Bronchial epithelial cell (primary cell): ENCODE measurements at regions not wholly inside any gene's neighbourhood (a gene's known extent, or its start where the extent isn't known, plus 50 kb on each side); places are given as distances from the start of the nearest gene placed in this dataset.

ENCODE experiments used
- DNase-seq: peaks from one replicate; pipeline ENCODE4 v3.0.0-alpha.2; 2010; ENCODE audit warnings: low read depth
- FAIRE-seq: peaks from 2 replicates; lab custom pipeline; 2011; peaks lifted over from hg19 to GRCh38; lab: Jason Lieb, UNC
- H3K27me3 ChIP-seq: 2 replicates; pipeline ENCODE4 v1.5.1; 2011; ENCODE audit warnings: low read length; ENCODE audit not compliant: control insufficient read depth, insufficient read depth
- H3K36me3 ChIP-seq: 2 replicates; pipeline ENCODE4 v1.5.1; 2011; ENCODE audit warnings: low read length; ENCODE audit not compliant: control insufficient read depth, insufficient read depth
- H3K4me3 ChIP-seq: 2 replicates; pipeline ENCODE4 v1.5.1; 2011; ENCODE audit warnings: mild to moderate bottlenecking, low read depth, low read length, control low read depth
- CTCF ChIP-seq: IDR thresholded peaks from 2 replicates; pipeline ENCODE4 v1.5.1; 2011; ENCODE audit warnings: mild to moderate bottlenecking, moderate library complexity, low read length, control low read depth, inconsistent platforms; ENCODE audit not compliant: insufficient read depth, severe bottlenecking

- Histone ChIP-seq H3K27me3 (no peaks in the 10 kb centered on the region), H3K4me3 (no peak overlapping the region), H3K36me3 (no peaks in the 10 kb centered on the region)
- no peak for DNase-seq
- FAIRE-seq, result no peak
- no peak for TF ChIP-seq CTCF
These were observed 747.7 kb downstream of the C6orf118 start for GRCh38 chr6:164561656-164562055.

GRCh38 chr6:164554700-164555476, 754.5 kb downstream of the C6orf118 start:
- FAIRE-seq, result no peak

GRCh38 chr6:164554226-164554625, 755.2 kb downstream of the C6orf118 start:
- no peak for TF ChIP-seq CTCF
- Histone ChIP-seq H3K36me3 (no peaks in the 10 kb centered on the region), H3K27me3 (no peaks in the 10 kb centered on the region), H3K4me3 (no peak overlapping the region)
- no peak for FAIRE-seq
- no peak for DNase-seq

More at GRCh38 chr6:164554700-164555476, 754.5 kb downstream of the C6orf118 start:
- H3K27me3 ChIP-seq, result no peaks in the 10 kb centered on the region
- no peaks in the 10 kb centered on the region for H3K36me3 ChIP-seq
- no peak overlapping the region for H3K4me3 ChIP-seq
- DNase-seq, result no peak
- no peak for TF ChIP-seq CTCF

- Histone ChIP-seq H3K4me3 (no peak overlapping the region), H3K27me3 (no peaks in the 10 kb centered on the region), H3K36me3 (no peaks in the 10 kb centered on the region)
- TF ChIP-seq CTCF, result no peak
- DNase-seq (no peak), FAIRE-seq (no peak)
These were observed 757.7 kb downstream of the C6orf118 start for GRCh38 chr6:164551706-164552105.

GRCh38 chr6:164547076-164547475, 762.3 kb downstream of the C6orf118 start:
- Histone ChIP-seq H3K27me3 (no peaks in the 10 kb centered on the region), H3K36me3 (no peaks in the 10 kb centered on the region), H3K4me3 (no peak overlapping the region)
- no peak for TF ChIP-seq CTCF
- FAIRE-seq, result no peak
- DNase-seq, result no peak

GRCh38 chr6:164546263-164546662, 763.1 kb downstream of the C6orf118 start:
- no peaks in the 10 kb centered on the region for H3K27me3 ChIP-seq
- no peaks in the 10 kb centered on the region for H3K36me3 ChIP-seq
- no peak for DNase-seq
- no peak for TF ChIP-seq CTCF
- no peak for FAIRE-seq
- no peak overlapping the region for H3K4me3 ChIP-seq
